HG03439 (cell line): ENCODE measurements at regions not wholly inside any gene's neighbourhood (a gene's known extent, or its start where the extent isn't known, plus 50 kb on each side); places are given as distances from the start of the nearest gene placed in this dataset.

Experiments used
- ATAC-seq: cut with Tn5 transposase; IDR thresholded peaks from one replicate; pipeline ENCODE4 v1.9.1; 2021; ENCODE audit warnings: mild to moderate bottlenecking, moderate library complexity; ENCODE audit not compliant: unreplicated experiment

- no peak for ATAC-seq
Measured at GRCh38 chr22:49237279-49237678, 590.4 kb downstream of the BRD1 start.

- ATAC-seq, result no peak
Measured at GRCh38 chr22:49236541-49237075, 591.1 kb downstream of the BRD1 start.

- no peak for ATAC-seq
Measured at GRCh38 chr22:49235463-49236300, 592.0 kb downstream of the BRD1 start.

GRCh38 chr22:49234459-49234858 lies 593.2 kb downstream of the BRD1 start:
- ATAC-seq, result no peak

- no peak for ATAC-seq
Measured at GRCh38 chr22:49233507-49234100, 594.1 kb downstream of the BRD1 start.

GRCh38 chr22:49232319-49233067 lies 595.2 kb downstream of the BRD1 start:
- ATAC-seq, result no peak

- no peak for ATAC-seq
Measured at GRCh38 chr22:49230194-49230577, 597.5 kb downstream of the BRD1 start.

- no peak for ATAC-seq
Measured at GRCh38 chr22:49229483-49230193, 598.0 kb downstream of the BRD1 start.

- no peak for ATAC-seq
Measured at GRCh38 chr22:49228431-49229037, 599.1 kb downstream of the BRD1 start.

- no peak for ATAC-seq
Measured at GRCh38 chr22:49227670-49228069, 600.0 kb downstream of the BRD1 start.

- ATAC-seq, result no peak
Measured at GRCh38 chr22:49226096-49226495, 601.6 kb downstream of the BRD1 start.

GRCh38 chr22:49224243-49224642 lies 603.4 kb downstream of the BRD1 start:
- no peak for ATAC-seq

- no peak for ATAC-seq
Measured at GRCh38 chr22:49218142-49218541, 609.5 kb downstream of the BRD1 start.

GRCh38 chr22:49216579-49216978 lies 611.1 kb downstream of the BRD1 start:
- ATAC-seq, result no peak

- ATAC-seq, result no peak
Measured at GRCh38 chr22:49215840-49216239, 611.8 kb downstream of the BRD1 start.

GRCh38 chr22:49214976-49215375 lies 612.7 kb downstream of the BRD1 start:
- ATAC-seq, result no peak

GRCh38 chr22:49213731-49214352 lies 613.8 kb downstream of the BRD1 start:
- no peak for ATAC-seq

GRCh38 chr22:49212466-49212865 lies 615.2 kb downstream of the BRD1 start:
- no peak for ATAC-seq

- ATAC-seq, result no peak
Measured at GRCh38 chr22:49212002-49212401, 615.7 kb downstream of the BRD1 start.

GRCh38 chr22:49211176-49211575 lies 616.5 kb downstream of the BRD1 start:
- ATAC-seq, result no peak
